Cardiac muscle cell (in vitro differentiated cells and primary cell): ENCODE measurements at regions not wholly inside any gene's neighbourhood (a gene's known extent, or its start where the extent isn't known, plus 50 kb on each side); places are given as distances from the start of the nearest gene placed in this dataset.

Source experiments
- DNase-seq, 2 donors: peaks; one replicate each; pipeline versions ENCODE4 v3.0.0 to v3.0.0-alpha.2; 2010 to 2017; ENCODE audit warnings: low read depth in 1 of 2, low spot score in 1 of 2
- H3K27ac ChIP-seq: fragments of 200-600 bp; sonication (generic); 2 replicates; pipeline ENCODE4 v1.5.1; 2016
- H3K27me3 ChIP-seq: fragments of 200-600 bp; sonication (generic); 2 replicates; pipeline ENCODE4 v1.6.0; 2016; ENCODE audit warnings: control low read depth
- H3K36me3 ChIP-seq: fragments of 200-600 bp; sonication (generic); 2 replicates; pipeline ENCODE4 v1.5.1; 2016; ENCODE audit warnings: control low read depth
- H3K4me1 ChIP-seq: fragments of 200-600 bp; sonication (generic); 2 replicates; pipeline ENCODE4 v1.8.1; 2017; ENCODE audit warnings: low read depth, mild to moderate bottlenecking, mixed run types
- H3K4me3 ChIP-seq: fragments of 200-600 bp; sonication (generic); 2 replicates; pipeline ENCODE4 v1.5.1; 2016; ENCODE audit warnings: mild to moderate bottlenecking
- H3K9me3 ChIP-seq: fragments of 200-600 bp; sonication (generic); 2 replicates; pipeline ENCODE4 v1.5.1; 2017; ENCODE audit warnings: low read depth, mild to moderate bottlenecking, control low read depth
- TF ChIP-seq, protein P1 (sequence below): IDR thresholded peaks from 2 replicates; pipeline ENCODE4 v1.5.1; 2012; ENCODE audit warnings: low read depth, mild to moderate bottlenecking, low read length

DNA sequence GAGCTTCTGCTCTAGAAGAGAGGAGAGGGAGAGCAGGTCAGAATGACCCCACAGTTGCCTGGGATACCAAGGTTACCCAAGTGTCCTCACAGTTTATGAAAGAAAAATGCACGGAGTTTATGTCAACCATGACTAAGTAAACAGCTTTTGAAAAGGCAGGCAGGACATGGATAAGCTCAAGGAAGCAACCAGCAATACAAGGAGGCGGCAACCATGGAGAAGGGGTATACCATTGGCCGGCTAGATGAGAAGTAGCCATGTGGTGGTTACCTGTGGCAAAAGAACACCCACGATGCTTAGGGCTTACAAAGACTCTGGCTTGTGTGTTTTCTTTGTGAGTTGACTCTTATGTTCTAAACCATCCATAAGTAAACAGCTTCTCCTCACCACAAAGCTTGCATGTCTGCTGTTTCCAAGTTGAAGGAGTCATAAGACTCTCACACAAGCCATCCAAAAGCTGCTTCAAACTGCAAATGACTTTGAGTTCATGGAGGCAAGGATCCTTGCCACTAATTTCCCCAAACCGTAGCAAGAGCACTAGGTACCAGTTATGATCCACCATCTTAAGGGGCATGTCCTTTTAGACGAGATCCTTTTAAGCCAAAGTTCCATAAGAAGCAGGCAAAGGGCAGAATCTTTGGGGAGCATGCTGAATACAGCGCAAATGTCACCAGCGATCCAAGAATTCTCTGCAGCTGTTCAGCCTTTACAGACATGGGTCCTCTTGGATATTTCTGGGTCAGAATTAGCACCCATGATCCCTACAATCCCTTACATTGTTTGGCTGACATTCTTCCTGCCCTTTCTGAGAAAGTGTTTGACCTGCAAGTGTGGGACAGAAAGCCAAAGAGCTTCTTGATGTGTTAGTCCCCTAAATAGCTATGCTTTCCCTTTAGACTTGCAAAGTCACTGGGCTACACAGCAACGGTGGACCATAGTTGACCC is 74.8 kb upstream of the IPO5 start:
- TF ChIP-seq, protein P1, sequence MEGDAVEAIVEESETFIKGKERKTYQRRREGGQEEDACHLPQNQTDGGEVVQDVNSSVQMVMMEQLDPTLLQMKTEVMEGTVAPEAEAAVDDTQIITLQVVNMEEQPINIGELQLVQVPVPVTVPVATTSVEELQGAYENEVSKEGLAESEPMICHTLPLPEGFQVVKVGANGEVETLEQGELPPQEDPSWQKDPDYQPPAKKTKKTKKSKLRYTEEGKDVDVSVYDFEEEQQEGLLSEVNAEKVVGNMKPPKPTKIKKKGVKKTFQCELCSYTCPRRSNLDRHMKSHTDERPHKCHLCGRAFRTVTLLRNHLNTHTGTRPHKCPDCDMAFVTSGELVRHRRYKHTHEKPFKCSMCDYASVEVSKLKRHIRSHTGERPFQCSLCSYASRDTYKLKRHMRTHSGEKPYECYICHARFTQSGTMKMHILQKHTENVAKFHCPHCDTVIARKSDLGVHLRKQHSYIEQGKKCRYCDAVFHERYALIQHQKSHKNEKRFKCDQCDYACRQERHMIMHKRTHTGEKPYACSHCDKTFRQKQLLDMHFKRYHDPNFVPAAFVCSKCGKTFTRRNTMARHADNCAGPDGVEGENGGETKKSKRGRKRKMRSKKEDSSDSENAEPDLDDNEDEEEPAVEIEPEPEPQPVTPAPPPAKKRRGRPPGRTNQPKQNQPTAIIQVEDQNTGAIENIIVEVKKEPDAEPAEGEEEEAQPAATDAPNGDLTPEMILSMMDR = no peak
- no peaks in the 10 kb centered on the region for H3K9me3 ChIP-seq
- no peaks in the 10 kb centered on the region for H3K27me3 ChIP-seq
- H3K4me1 ChIP-seq = peaks cover 3% of the 10 kb centered on the region
- H3K27ac ChIP-seq = no peak overlapping the region
- H3K36me3 ChIP-seq = no peaks in the 10 kb centered on the region
- no peak overlapping the region for H3K4me3 ChIP-seq
- no peak for DNase-seq

DNA sequence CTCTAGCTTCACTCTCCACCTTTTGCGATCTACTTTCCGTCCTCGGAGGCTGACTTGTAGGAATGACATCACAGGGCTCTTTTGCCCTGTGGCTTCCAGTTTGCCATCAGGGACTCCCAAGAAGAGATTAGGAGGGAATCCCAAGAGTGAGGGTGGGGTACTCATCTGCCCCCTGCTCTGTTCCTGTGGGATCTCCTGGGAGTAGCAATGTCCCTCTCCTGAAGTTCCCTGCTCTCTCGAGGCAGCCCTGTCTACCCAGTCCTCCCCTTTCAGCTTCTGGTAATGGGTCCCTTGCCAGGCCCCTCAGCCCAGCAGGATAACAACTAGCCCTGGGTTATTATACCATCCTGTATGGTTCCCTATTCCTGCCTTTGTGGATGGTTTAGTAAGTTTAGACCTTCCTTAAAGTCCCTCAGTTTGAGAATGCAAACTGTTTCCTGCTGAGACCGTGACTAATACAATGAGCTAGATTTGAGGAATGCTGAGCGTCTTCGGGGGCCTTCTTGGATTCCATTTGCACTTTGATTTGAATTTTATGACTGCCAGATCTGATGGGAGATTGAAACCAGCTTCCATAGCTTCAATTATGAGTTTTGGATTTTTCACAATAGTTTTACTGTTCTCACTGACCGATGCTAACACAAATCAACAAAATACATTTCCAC is 73.7 kb upstream of the IPO5 start:
- H3K9me3 ChIP-seq = no peaks in the 10 kb centered on the region
- TF ChIP-seq, protein P1 = no peak
- H3K27me3 ChIP-seq = no peaks in the 10 kb centered on the region
- H3K4me3 ChIP-seq = no peak overlapping the region
- no peak overlapping the region for H3K27ac ChIP-seq
- DNase-seq = peak in 1 of 2 donors; percentile 84
- H3K4me1 ChIP-seq = peaks cover 3% of the 10 kb centered on the region
- no peaks in the 10 kb centered on the region for H3K36me3 ChIP-seq

DNA sequence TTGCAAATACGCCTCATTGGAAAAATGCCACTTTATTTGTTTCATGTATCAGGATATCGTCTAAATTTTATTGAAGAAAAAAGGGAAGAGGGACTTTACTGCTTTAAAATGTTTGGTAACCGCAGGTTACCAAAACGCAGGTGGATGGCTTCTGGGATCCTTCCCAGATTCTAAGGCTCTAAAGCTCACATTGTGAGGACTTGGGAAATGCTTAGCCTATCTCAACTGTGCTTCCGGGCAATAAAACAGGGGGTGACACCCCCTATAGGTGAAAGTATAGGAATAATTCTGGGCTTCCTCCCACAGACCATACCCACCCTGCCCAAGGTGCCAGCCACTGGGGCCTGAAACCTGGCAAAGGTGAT is 73.2 kb upstream of the IPO5 start:
- TF ChIP-seq, protein P1 = no peak
- H3K4me3 ChIP-seq = no peak overlapping the region
- no peaks in the 10 kb centered on the region for H3K27me3 ChIP-seq
- no peak for DNase-seq
- peaks cover 3% of the 10 kb centered on the region for H3K4me1 ChIP-seq
- H3K9me3 ChIP-seq = no peaks in the 10 kb centered on the region
- H3K36me3 ChIP-seq = no peaks in the 10 kb centered on the region
- no peak overlapping the region for H3K27ac ChIP-seq

DNA sequence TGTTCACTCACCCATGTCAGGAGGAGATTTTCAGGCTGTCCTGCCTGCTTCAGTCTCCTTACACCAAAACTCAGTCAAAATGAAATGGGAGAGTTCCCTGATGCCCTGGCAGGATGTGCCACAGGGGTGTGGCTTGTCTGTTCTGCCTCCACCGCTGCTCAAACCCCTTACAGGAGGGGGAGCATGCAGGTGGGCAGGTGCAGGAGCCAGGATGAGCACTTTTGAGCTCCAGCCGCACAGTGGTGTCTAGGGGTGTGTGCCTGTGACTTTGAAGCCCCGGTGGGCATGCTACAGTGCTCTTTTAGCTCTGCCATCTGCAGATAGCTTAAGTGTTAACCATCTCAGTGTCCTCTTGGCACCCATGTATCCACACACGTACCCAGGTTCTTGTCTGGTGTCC is 71.9 kb upstream of the IPO5 start:
- no peaks in the 10 kb centered on the region for H3K27me3 ChIP-seq
- H3K9me3 ChIP-seq = no peaks in the 10 kb centered on the region
- no peak for DNase-seq
- no peak overlapping the region for H3K4me3 ChIP-seq
- H3K27ac ChIP-seq = no peak overlapping the region
- TF ChIP-seq, protein P1 = no peak
- H3K36me3 ChIP-seq = no peaks in the 10 kb centered on the region
- peaks cover 3% of the 10 kb centered on the region for H3K4me1 ChIP-seq

DNA sequence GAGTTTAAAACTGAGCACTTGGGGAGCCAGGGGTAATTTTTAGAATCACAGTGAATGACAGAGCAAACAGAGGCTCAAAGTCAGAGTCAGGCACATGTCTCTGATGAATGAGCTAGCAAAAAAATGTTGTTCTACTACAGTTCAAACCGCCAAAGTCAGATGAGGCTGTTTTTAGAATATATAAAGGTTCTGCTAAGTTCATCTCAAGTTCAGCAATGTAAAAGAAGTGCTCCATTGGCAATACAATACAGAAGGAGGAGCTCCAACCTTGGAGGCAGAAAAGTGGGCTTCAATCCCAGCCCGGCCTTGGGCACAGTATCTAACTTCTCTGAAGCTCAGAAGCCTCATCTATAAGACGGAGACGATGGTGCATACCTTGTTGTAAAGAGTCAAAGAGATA is 70.1 kb upstream of the IPO5 start:
- no peaks in the 10 kb centered on the region for H3K9me3 ChIP-seq
- peaks cover 3% of the 10 kb centered on the region for H3K4me1 ChIP-seq
- no peaks in the 10 kb centered on the region for H3K36me3 ChIP-seq
- peak in 1 of 2 donors; percentile 9 for DNase-seq
- H3K4me3 ChIP-seq = no peak overlapping the region
- TF ChIP-seq, protein P1 = no peak
- no peaks in the 10 kb centered on the region for H3K27me3 ChIP-seq
- H3K27ac ChIP-seq = no peak overlapping the region
